Amniotic epithelial cell (primary cell): ENCODE measurements at regions not wholly inside any gene's neighbourhood (a gene's known extent, or its start where the extent isn't known, plus 50 kb on each side); places are given as distances from the start of the nearest gene placed in this dataset.
"Not testable (repeated sequence)": the region's sequence is repeated elsewhere in the genome, so short reads cannot be mapped to it uniquely, and the experiment has no call there.

Experiments used
- DNase-seq: peaks from one replicate; pipeline ENCODE4 v3.0.0-alpha.2; 2010; ENCODE audit warnings: low read depth

DNA sequence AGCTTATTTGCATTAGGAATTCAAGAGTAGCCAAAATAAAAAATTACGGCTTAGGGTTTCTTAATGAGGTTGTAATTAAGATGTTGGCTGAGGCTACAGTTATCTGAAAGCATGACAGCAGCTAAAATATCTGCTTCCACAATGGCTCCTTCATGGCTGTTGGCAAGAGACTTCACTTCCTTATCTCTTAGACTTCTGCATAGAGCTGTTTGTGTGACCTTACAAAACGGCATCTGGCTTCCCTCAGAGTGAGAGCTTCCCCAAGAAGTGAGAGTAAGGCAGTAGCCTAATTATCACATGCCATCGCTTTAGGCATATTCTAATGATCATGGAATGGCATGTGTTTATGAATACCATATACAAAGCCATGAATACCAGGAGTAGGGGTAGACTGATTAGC lies 57.6 kb downstream of the CCDC59 start:
- no peak for DNase-seq

GRCh38 chr12:82299319-82300025 lies 58.7 kb downstream of the CCDC59 start:
- no peak for DNase-seq

DNA sequence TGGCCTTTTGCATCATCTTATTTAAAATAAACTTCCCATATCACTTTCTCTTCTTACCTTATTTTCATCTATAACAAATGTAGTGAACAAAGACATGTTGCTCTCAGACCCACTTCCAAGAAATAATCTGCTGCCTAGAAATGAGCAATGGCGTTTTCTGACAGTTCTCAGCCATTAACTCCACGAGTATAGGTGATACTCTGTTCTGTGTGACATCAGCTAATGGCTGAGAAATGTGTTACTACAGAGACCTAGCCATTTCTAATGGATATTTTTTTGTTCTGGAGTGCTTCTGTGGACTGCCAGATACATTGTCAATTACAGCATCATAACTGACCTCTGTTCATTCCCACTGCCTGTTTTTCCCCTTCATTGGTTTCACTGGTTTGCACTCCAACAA lies 67.8 kb downstream of the CCDC59 start:
- no peak for DNase-seq

DNA sequence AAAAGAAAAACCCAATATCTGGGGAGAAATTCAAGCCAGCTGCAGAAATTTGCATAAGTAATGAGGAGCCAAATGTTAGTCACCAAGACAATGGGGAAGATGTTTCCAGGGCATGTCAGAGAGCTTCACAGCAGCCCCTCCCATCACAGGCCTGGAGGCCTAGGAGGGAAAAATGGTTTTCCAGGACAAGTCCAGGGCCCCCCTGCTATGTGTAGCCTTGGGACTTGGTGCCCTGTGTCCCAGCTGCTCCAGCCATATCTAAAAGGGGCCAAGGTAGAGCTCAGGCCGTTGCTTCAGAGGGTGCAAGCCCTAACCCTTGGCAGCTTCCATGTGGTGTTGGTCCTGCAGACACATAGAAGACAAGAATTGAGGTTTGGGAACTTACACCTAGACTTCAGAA lies 76.9 kb downstream of the CCDC59 start:
- DNase-seq: not testable (repeated sequence)

GRCh38 chr12:82279536-82280058 lies 78.6 kb downstream of the CCDC59 start:
- DNase-seq: no peak

DNA sequence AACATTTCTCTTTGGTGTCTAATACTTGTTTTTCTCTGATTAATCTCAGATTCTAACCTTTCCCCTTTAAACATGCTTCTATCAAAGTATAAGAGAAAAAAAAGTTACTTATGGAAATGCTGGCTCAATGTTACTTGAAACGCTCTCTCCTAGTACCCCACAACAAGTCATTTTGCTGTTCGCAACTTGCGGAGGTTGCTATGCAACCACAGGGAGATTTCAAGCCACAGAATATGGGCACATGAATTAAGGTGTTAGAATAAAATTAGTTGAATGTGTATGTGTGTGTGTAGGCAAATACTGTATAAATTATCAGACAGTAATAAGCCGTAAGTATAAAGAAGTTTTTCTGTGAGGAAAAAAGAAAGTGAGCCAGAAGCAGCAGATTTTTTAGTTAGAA lies 80.6 kb downstream of the CCDC59 start:
- DNase-seq: no peak

- DNase-seq: no peak
Measured at GRCh38 chr12:82242729-82243128, 115.5 kb downstream of the CCDC59 start.

GRCh38 chr12:82225871-82226270 lies 132.3 kb downstream of the CCDC59 start:
- DNase-seq: no peak

DNA sequence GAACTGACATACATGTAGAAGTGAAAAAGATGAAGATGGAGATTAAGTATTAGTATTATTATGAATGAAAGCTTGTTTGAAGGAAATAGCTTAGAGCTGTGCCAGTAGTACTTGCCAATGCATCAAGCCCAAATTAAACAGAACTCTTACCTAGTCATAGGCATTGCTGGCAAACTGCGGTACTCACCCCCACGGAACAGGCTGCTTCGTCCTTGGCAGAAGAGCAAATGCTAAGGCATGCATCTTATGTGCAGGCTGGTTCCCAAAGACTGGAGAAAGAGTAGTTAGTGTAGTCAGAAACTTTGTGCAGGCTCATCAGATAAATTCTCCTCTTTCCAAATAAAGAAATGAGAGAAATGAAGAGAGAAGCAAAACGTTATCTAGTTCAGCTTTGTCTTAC lies 134.8 kb downstream of the CCDC59 start:
- DNase-seq: no peak

DNA sequence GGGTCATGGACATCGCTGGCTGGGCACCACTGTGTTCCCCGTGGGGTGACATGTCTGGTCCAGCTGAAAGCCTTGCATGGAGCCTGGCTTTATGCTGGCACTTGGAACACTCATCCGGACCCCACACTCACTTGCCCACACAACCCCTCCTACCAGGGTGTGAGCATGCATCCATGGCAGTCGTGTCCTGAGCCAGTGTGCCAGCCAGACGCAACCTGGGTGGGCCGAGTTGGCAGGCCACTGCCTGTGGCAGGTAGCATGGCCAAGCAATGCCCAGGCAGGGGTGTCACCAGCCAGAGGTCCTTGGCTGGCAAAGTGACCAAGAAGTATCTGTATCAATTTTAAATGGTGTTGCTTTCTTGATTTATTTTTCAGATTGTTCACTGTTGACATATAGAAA lies 141.7 kb downstream of the CCDC59 start:
- DNase-seq: no peak

DNA sequence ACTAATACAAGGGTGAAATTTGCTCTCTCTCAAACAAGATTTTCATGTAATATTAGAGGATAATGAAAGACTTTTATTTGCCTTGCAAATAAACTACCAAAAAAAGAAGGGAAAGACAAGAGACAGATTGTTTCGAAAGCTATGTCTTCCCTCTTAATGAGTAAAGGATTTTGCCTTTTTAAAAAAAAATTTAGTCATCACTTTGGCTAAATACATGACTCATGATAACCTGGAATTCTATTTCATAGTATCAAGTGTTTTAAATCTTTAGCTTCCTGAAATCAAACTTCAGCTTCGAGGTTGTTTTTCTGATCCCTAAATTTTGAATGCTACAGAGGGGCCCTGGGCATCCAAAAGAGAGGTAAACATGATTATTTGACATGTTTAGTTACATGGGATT lies 144.4 kb downstream of the CCDC59 start:
- no peak for DNase-seq

DNA sequence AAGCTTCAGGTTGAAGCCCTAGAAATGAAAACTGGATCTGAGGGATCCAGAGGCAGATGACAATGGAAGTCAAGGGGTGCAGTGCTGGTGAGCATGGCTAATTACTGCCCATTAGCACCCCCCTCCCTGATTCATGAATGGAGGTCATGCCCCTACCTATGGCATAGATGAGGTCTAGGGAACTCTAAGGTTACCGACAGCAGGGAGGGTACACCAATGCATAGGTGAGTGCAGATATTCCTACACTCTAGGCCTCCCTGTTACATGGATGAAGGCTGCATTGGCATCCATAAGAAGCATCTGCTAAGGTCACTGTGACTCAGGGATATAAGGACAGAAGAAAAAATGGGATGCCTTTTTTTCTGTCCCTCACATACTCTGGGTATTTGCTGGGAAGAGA lies 147.3 kb downstream of the CCDC59 start:
- DNase-seq: no peak

DNA sequence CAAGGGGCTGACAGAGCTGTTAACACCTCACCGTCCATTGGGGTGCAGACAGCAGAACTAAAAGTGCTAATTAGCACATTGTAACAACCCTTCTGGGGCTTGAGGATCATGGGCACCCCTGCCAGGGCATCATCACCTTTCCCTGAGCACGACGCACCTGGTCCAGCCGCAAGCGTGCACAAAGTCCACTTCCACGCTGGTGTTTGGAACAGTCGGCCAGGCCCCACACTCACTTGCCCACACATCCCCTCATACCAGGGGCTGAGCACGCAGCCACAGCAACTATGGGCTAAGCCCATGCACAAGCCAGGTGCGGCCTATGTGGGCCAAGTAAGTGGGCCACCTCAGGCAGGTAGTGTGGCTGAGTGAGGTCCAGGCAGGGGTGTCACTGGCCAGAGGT lies 148.7 kb downstream of the CCDC59 start:
- DNase-seq: no peak

- no peak for DNase-seq
Measured at GRCh38 chr12:82207556-82207955, 150.6 kb downstream of the CCDC59 start.

DNA sequence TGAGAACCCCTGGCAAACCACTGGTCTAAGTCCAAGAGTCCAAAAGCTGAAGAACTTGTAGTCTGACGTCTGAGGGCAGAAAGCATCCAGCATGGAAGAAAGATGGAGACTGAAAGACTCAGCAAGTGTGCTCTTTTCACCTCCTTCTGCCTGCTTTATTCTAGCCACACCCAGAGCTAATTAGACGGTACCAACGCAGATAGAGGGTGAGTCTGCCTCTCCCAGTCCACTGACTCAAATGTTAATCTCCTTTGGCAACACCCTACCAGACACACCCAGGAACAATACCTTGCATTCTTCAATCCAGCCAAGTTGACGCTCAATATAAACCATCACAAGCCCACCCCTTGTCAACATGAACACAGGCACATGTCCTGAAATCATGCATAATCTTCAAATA lies 155.1 kb downstream of the CCDC59 start:
- DNase-seq: no peak

DNA sequence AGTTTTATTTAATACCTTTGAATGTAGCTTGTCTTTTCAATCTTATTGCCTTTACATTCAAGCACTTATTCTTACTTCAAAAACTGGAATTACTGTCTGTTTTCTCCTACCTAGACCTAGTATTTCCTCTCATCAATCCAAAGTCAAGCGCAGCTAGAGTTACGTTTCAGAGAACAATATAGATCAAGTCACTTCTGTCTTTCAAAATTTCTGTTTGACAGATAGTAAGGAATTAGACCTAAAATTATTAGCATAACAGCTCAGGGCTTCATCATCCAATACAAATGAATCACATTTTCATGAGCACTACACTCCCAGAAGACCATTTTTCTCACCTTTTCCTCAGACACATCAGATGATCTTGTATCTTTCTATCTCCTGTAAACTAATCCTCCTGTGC lies 170.6 kb downstream of the CCDC59 start:
- no peak for DNase-seq

DNA sequence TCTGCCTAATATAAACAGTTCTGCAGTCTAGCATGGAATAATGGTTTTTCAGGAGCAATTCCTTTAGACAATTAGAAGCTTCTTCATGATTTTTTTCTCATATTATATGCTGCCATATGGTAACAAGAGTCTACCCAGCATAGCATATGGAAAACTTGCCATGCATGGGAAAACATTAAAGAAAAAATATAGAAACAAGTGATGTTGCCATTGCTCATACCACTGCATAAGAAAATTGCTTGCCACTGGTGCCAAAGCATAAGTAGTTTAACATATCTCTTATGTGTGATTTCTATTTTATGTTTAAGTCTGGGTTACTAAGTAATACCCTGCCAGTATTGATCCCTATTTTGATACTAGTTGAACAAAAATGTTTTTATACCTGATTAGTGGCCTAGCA lies 171.2 kb downstream of the CCDC59 start:
- DNase-seq: no peak

DNA sequence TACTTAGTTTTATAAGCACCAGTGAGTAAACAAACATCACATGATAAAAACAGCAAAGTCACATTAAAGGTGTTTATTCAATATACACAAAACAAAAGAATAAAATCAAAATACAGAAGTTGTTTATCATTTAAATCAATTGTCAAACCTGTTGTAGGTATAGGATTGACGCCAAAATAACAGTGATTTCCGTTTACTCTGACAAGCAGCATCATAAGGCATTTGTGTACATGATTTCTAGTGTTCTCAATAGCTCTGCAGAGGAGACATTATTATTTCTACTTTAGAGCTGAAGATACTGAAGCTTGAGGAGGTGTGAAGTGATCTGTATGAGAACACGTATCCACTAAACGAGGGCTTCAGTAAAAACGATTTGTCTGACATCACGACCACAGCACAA lies 171.9 kb downstream of the CCDC59 start:
- no peak for DNase-seq

DNA sequence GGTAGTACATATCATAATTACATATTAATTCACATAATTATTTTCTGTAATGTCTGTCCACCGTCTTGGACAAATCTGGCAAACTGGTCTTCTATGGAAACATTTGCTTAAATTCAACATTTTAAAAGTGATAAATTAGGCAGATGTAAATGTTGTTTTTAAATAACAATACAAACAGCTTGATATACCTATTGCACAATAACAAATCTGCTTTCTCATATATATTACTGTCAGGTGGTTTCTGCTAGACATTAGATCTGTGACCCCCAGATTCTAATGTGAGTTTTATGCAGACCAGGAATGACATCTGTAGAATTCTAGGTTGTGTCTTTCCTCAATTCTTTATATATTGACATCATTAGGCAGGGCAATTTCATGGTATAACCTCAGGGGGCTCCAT lies 173.3 kb downstream of the CCDC59 start:
- no peak for DNase-seq

GRCh38 chr12:82182601-82183190 lies 175.5 kb downstream of the CCDC59 start:
- DNase-seq: no peak

GRCh38 chr12:82176761-82177490 lies 181.3 kb downstream of the CCDC59 start:
- no peak for DNase-seq

DNA sequence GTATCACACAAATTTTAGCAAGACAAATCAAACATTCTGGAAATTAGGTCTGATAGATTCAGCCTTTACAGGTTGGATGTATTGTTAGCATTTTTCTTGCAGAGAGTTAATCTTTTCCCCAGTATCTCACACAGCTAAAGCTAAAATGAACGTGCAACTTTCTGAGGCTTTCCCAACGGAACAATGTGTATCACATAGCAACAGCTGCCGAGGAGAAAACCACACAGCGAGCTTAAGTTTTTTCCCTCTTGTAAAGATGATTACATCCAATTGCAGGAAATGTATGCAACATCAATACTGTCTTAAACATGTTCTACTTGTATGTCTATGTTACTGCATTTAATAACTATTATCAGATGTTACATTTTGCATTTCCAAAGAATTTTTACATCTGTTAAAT lies 182.2 kb downstream of the CCDC59 start:
- DNase-seq: no peak

DNA sequence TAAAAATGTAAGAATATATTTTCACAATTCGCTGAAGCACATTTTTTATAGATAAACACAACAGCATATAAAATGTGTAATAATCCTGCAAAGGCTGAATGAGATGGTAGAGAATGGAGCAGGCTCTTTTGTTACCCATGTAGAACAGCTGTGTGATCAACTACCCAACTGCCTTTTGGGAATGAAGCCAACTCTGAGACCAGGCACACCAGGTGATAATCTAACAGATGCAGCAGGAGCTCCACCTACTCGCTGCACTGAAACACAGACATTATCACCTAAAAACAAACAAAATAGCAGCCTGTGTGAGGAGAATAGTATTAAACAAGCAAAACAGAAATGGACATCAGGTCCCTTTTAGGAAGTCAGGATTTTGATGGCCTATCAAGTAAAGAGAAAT lies 183.3 kb downstream of the CCDC59 start:
- no peak for DNase-seq
